T-helper 2 cell treated with Interferon-gamma antibody and Interleukin-4, amounts not matched to agents 100 ng/mL and 5 ng/mL, for 36 hours (primary cell): ENCODE measurements at regions not wholly inside any gene's neighbourhood (a gene's known extent, or its start where the extent isn't known, plus 50 kb on each side); places are given as distances from the start of the nearest gene placed in this dataset.

ENCODE experiments used
- intact Hi-C: fragments of 100-400 bp; cut with micrococcal nuclease; formaldehyde crosslinking; loops from one replicate; pipeline ENCODE4 v1.15.1; 2023

- intact Hi-C loops: no loop called here
Observed at GRCh38 chr2:55973673-55974072, 50.1 kb upstream of the EFEMP1 start.

GRCh38 chr2:55976681-55977080, 53.1 kb upstream of the EFEMP1 start:
- intact Hi-C loops: no loop called here

GRCh38 chr2:55985406-55985805, 61.8 kb upstream of the EFEMP1 start:
- intact Hi-C loops: no loop called here

GRCh38 chr2:55986001-55986400, 62.4 kb upstream of the EFEMP1 start:
- intact Hi-C loops: no loop called here

- intact Hi-C loops: no loop called here
Observed at GRCh38 chr2:55986700-55987440, 63.3 kb upstream of the EFEMP1 start.

GRCh38 chr2:55989405-55989804, 65.8 kb upstream of the EFEMP1 start:
- intact Hi-C loops: no loop called here

- intact Hi-C loops: no loop called here
Observed at GRCh38 chr2:55992455-55992854, 68.9 kb upstream of the EFEMP1 start.

GRCh38 chr2:55993685-55994084, 70.1 kb upstream of the EFEMP1 start:
- intact Hi-C loops: no loop called here

GRCh38 chr2:55995211-55995610, 71.6 kb upstream of the EFEMP1 start:
- intact Hi-C loops: no loop called here

- intact Hi-C loops: no loop called here
Observed at GRCh38 chr2:55995902-55996301, 72.3 kb upstream of the EFEMP1 start.

GRCh38 chr2:55999231-55999630, 75.6 kb upstream of the EFEMP1 start:
- intact Hi-C loops: no loop called here

- intact Hi-C loops: no loop called here
Observed at GRCh38 chr2:55999790-56000189, 76.2 kb upstream of the EFEMP1 start.

GRCh38 chr2:56001947-56002346, 78.4 kb upstream of the EFEMP1 start:
- intact Hi-C loops: no loop called here

GRCh38 chr2:56008661-56009431, 85.3 kb upstream of the EFEMP1 start:
- intact Hi-C loops: no loop called here

GRCh38 chr2:56009758-56010458, 86.3 kb upstream of the EFEMP1 start:
- intact Hi-C loops: no loop called here

GRCh38 chr2:56011624-56012023, 88.0 kb upstream of the EFEMP1 start:
- intact Hi-C loops: no loop called here

- intact Hi-C loops: no loop called here
Observed at GRCh38 chr2:56012221-56012765, 88.7 kb upstream of the EFEMP1 start.

GRCh38 chr2:56013475-56013874, 89.9 kb upstream of the EFEMP1 start:
- intact Hi-C loops: no loop called here

GRCh38 chr2:56014046-56014730, 90.6 kb upstream of the EFEMP1 start:
- intact Hi-C loops: no loop called here

GRCh38 chr2:56015711-56016115, 92.1 kb upstream of the EFEMP1 start:
- intact Hi-C loops: no loop called here

GRCh38 chr2:56017784-56018183, 94.2 kb upstream of the EFEMP1 start:
- intact Hi-C loops: no loop called here
